ENCODE measurements at regions not wholly inside any gene's neighbourhood (a gene's known extent, or its start where the extent isn't known, plus 50 kb on each side); places are given as distances from the start of the nearest gene placed in this dataset.

GRCh38 chr11:42179216-42179615 lies 719.8 kb upstream of the LRRC4C start:
- Histone ChIP-seq H3K27me3 (ENCODE audit: low read depth, low read length) (no peaks in the 10 kb centered on the region), H2AFZ (ENCODE audit: low read depth, low read length) (no peak overlapping the region), H3K9me3 (ENCODE audit: insufficient read depth, low read length) (no peaks in the 10 kb centered on the region), H3K36me3 (replicated peaks; ENCODE audit: low read depth, low read length) (no peaks in the 10 kb centered on the region), H3K4me1 (ENCODE audit: low read length) (peaks cover 5% of the 10 kb centered on the region; the same call in 1 of the 2 replicates), H3K79me2 (ENCODE audit: low read length) (no peaks in the 10 kb centered on the region), H4K20me1 (ENCODE audit: insufficient read depth, low read length) (no peaks in the 10 kb centered on the region), H3K27ac (ENCODE audit: low read length) (no peak overlapping the region), H3K4me3 (ENCODE audit: low read length) (no peak overlapping the region), H3K9ac (ENCODE audit: low read length) (no peak overlapping the region), H3K4me2 (ENCODE audit: low read length) (no peak overlapping the region)
- TF ChIP-seq CTCF (IDR thresholded peaks at IDR 0.05; ENCODE audit: low read depth, low read length) (no peak), EZH2phosphoT487 (IDR thresholded peaks at IDR 0.05; ENCODE audit: low read depth) (no peak)

GRCh38 chr11:42195289-42196013 lies 736.0 kb upstream of the LRRC4C start:
- H3K4me2 ChIP-seq (ENCODE audit: low read length): no peak overlapping the region
- no peaks in the 10 kb centered on the region for H3K79me2 ChIP-seq (ENCODE audit: low read length)
- H4K20me1 ChIP-seq (ENCODE audit: insufficient read depth, low read length): no peaks in the 10 kb centered on the region
- H3K36me3 ChIP-seq (replicated peaks; ENCODE audit: low read depth, low read length): no peaks in the 10 kb centered on the region
- no peak overlapping the region for H3K27ac ChIP-seq (ENCODE audit: low read length)
- no peak overlapping the region for H2AFZ ChIP-seq (ENCODE audit: low read depth, low read length)
- H3K27me3 ChIP-seq (ENCODE audit: low read depth, low read length): no peaks in the 10 kb centered on the region
- H3K9me3 ChIP-seq (ENCODE audit: insufficient read depth, low read length): 0 out of 2 replicates have a peak, but pooled peaks cover 4% of the 10 kb centered on the region
- no peak overlapping the region for H3K9ac ChIP-seq (ENCODE audit: low read length)
- TF ChIP-seq CTCF (IDR thresholded peaks at IDR 0.05; ENCODE audit: low read depth, low read length) (no peak), EZH2phosphoT487 (IDR thresholded peaks at IDR 0.05; ENCODE audit: low read depth) (no peak)
- H3K4me3 ChIP-seq (ENCODE audit: low read length): no peak overlapping the region
- no peaks in the 10 kb centered on the region for H3K4me1 ChIP-seq (ENCODE audit: low read length)

- TF ChIP-seq EZH2phosphoT487 (IDR thresholded peaks at IDR 0.05; ENCODE audit: low read depth) (no peak), CTCF (IDR thresholded peaks at IDR 0.05; ENCODE audit: low read depth, low read length) (no peak)
- H3K9me3 ChIP-seq (ENCODE audit: insufficient read depth, low read length): 0 out of 2 replicates have a peak, but pooled peaks cover 4% of the 10 kb centered on the region
- no peaks in the 10 kb centered on the region for H3K27me3 ChIP-seq (ENCODE audit: low read depth, low read length)
- H3K9ac ChIP-seq (ENCODE audit: low read length): no peak overlapping the region
- no peaks in the 10 kb centered on the region for H3K36me3 ChIP-seq (replicated peaks; ENCODE audit: low read depth, low read length)
- H3K4me3 ChIP-seq (ENCODE audit: low read length): no peak overlapping the region
- no peaks in the 10 kb centered on the region for H3K79me2 ChIP-seq (ENCODE audit: low read length)
- H2AFZ ChIP-seq (ENCODE audit: low read depth, low read length): no peak overlapping the region
- H3K27ac ChIP-seq (ENCODE audit: low read length): no peak overlapping the region
- H3K4me1 ChIP-seq (ENCODE audit: low read length): peaks cover 11% of the 10 kb centered on the region
- no peaks in the 10 kb centered on the region for H4K20me1 ChIP-seq (ENCODE audit: insufficient read depth, low read length)
- H3K4me2 ChIP-seq (ENCODE audit: low read length): no peak overlapping the region
Observed at GRCh38 chr11:42200311-42200710, 740.9 kb upstream of the LRRC4C start.

- Histone ChIP-seq H3K9ac (ENCODE audit: low read length) (no peak overlapping the region), H3K27ac (ENCODE audit: low read length) (no peak overlapping the region), H3K79me2 (ENCODE audit: low read length) (no peaks in the 10 kb centered on the region), H3K4me3 (ENCODE audit: low read length) (no peak overlapping the region), H2AFZ (ENCODE audit: low read depth, low read length) (no peak overlapping the region), H3K9me3 (ENCODE audit: insufficient read depth, low read length) (0 out of 2 replicates have a peak, but pooled peaks cover 4% of the 10 kb centered on the region), H3K4me1 (ENCODE audit: low read length) (peaks cover 11% of the 10 kb centered on the region), H3K36me3 (replicated peaks; ENCODE audit: low read depth, low read length) (no peaks in the 10 kb centered on the region), H3K27me3 (ENCODE audit: low read depth, low read length) (no peaks in the 10 kb centered on the region), H4K20me1 (ENCODE audit: insufficient read depth, low read length) (no peaks in the 10 kb centered on the region), H3K4me2 (ENCODE audit: low read length) (no peak overlapping the region)
- TF ChIP-seq EZH2phosphoT487 (IDR thresholded peaks at IDR 0.05; ENCODE audit: low read depth) (no peak), CTCF (IDR thresholded peaks at IDR 0.05; ENCODE audit: low read depth, low read length) (no peak)
Observed at GRCh38 chr11:42201603-42202148, 742.2 kb upstream of the LRRC4C start.

Data from OCI-LY3 (cell line).